Activated T-cell treated with anti-CD3 and anti-CD28 coated beads, Interleukin-2, amount 50 U/mL, for 72 hours (primary cell): ENCODE measurements at regions not wholly inside any gene's neighbourhood (a gene's known extent, or its start where the extent isn't known, plus 50 kb on each side); places are given as distances from the start of the nearest gene placed in this dataset.
"Not testable (repeated sequence)": the region's sequence is repeated elsewhere in the genome, so short reads cannot be mapped to it uniquely, and the experiment has no call there.

Source experiments
- ATAC-seq, 2 donors: fragments of 150-1000 bp; cut with Tn5 transposase; replicated peaks in 1 of 2; 2 replicates each; pipeline ENCODE4 v1.10.0; 2021; ENCODE audit warnings: moderate library complexity in 2 of 2, mild to moderate bottlenecking in 1 of 2
- DNase-seq, 2 donors: peaks; one replicate each; pipeline ENCODE4 v3.0.0; 2021 to 2022; ENCODE audit warnings: mixed read lengths in 1 of 2
- H3K27ac Mint-ChIP-seq: one replicate; pipeline ENCODE4 v1.8.0; 2022; ENCODE audit warnings: mild to moderate bottlenecking, moderate library complexity, mixed read lengths
- H3K27me3 Mint-ChIP-seq: one replicate; pipeline ENCODE4 v1.8.0; 2022; ENCODE audit warnings: low read depth, mixed read lengths
- H3K36me3 Mint-ChIP-seq, 2 donors: one replicate each; pipeline ENCODE4 v1.8.0; 2022; ENCODE audit warnings: mixed read lengths in 2 of 2, mild to moderate bottlenecking in 1 of 2; ENCODE audit not compliant: insufficient read depth in 2 of 2
- H3K4me1 Mint-ChIP-seq: one replicate; pipeline ENCODE4 v1.8.0; 2022; ENCODE audit warnings: low read depth, mixed read lengths
- H3K4me3 Mint-ChIP-seq, 2 donors: one replicate each; pipeline ENCODE4 v1.8.0; 2022; ENCODE audit warnings: mild to moderate bottlenecking in 2 of 2, mixed read lengths in 2 of 2, moderate library complexity in 2 of 2
- H3K9me3 Mint-ChIP-seq, 2 donors: one replicate each; pipeline ENCODE4 v1.8.0; 2022; ENCODE audit warnings: mixed read lengths in 2 of 2

- peaks cover 4% of the 10 kb centered on the region in 2 donors for H3K36me3 Mint-ChIP-seq
- no peaks in the 10 kb centered on the region for H3K27me3 Mint-ChIP-seq
- H3K27ac Mint-ChIP-seq = peak overlapping the region; percentile 39
Measured at GRCh38 chr2:176784633-176785200, 427.9 kb upstream of the HNRNPA3 start.

GRCh38 chr2:176789751-176790150, 422.8 kb upstream of the HNRNPA3 start:
- H3K4me1 Mint-ChIP-seq = no peaks in the 10 kb centered on the region
- no peak overlapping the region for H3K4me3 Mint-ChIP-seq
- H3K9me3 Mint-ChIP-seq = no peaks in the 10 kb centered on the region
- peaks cover 5% of the 10 kb centered on the region for H3K27me3 Mint-ChIP-seq
- H3K36me3 Mint-ChIP-seq = no peaks in the 10 kb centered on the region
- DNase-seq (no peak), ATAC-seq (no peak)
- H3K27ac Mint-ChIP-seq = no peak overlapping the region

More at GRCh38 chr2:176784633-176785200, 427.9 kb upstream of the HNRNPA3 start:
- H3K4me3 Mint-ChIP-seq = no peak overlapping the region
- peaks cover 7% of the 10 kb centered on the region for H3K4me1 Mint-ChIP-seq
- ATAC-seq (no peak), DNase-seq (no peak)
- H3K9me3 Mint-ChIP-seq = peaks cover 6 to 8% of the 10 kb centered on the region in 2 donors

- H3K36me3 Mint-ChIP-seq = no peaks in the 10 kb centered on the region
- H3K4me3 Mint-ChIP-seq = no peak overlapping the region
- ATAC-seq = no peak
- DNase-seq = no peak
- H3K4me1 Mint-ChIP-seq = no peaks in the 10 kb centered on the region
- H3K9me3 Mint-ChIP-seq = no peaks in the 10 kb centered on the region
- H3K27ac Mint-ChIP-seq = no peak overlapping the region
- peaks cover 10% of the 10 kb centered on the region for H3K27me3 Mint-ChIP-seq
Measured at GRCh38 chr2:176790468-176790867, 422.1 kb upstream of the HNRNPA3 start.

DNA sequence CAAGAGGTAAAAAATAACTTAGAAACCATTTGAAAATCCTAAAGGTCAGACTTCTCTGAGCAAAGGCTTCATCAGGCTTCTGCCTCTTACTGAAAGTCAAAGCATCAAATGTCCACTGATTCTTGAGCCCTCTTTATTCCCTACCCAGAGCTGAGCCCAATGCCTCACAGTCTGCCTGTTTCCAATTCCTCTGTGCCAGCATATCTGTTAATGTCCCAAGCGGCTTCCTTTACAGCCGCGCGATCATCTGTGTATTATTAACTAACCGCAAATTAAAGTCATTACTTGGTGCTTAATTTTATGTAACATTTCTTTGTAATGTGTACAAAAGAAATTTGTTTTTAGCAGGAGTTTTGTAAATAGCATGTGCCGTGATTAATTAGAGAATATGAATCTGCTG, 418.8 kb upstream of the HNRNPA3 start:
- Mint-ChIP-seq H3K4me1 (no peaks in the 10 kb centered on the region), H3K27me3 (peaks cover 20% of the 10 kb centered on the region), H3K27ac (no peak overlapping the region), H3K36me3 (no peaks in the 10 kb centered on the region), H3K4me3 (no peak overlapping the region), H3K9me3 (no peaks in the 10 kb centered on the region)
- no peak for DNase-seq
- no peak for ATAC-seq

DNA sequence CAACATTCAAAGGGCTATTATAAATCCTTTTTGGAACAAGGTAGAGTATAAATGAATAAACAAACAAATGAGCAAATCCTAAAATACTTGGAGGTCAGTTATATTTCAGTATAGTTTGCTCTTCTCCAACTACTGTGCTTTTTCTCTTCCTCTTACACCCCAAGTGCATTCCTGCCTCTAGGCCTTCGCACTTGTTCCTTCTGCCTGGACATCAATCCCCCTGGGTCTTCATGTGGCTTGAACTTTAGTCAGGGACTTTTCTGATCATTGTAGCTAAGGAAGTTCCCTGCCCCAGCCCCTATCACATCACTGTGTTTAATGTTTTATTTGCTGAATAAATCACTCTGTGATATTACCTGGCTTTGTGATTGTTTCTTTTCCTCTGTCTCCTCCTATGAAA, 418.2 kb upstream of the HNRNPA3 start:
- Mint-ChIP-seq H3K4me3 (no peak overlapping the region), H3K4me1 (no peaks in the 10 kb centered on the region), H3K9me3 (no peaks in the 10 kb centered on the region), H3K27me3 (peaks cover 20% of the 10 kb centered on the region), H3K36me3 (no peaks in the 10 kb centered on the region), H3K27ac (no peak overlapping the region)
- ATAC-seq = no peak
- no peak for DNase-seq

- no peaks in the 10 kb centered on the region for H3K36me3 Mint-ChIP-seq
- DNase-seq (no peak), ATAC-seq (no peak)
- H3K27ac Mint-ChIP-seq = no peak overlapping the region
- no peaks in the 10 kb centered on the region for H3K9me3 Mint-ChIP-seq
- H3K27me3 Mint-ChIP-seq = peaks cover 20% of the 10 kb centered on the region
- no peaks in the 10 kb centered on the region for H3K4me1 Mint-ChIP-seq
- no peak overlapping the region for H3K4me3 Mint-ChIP-seq
Measured at GRCh38 chr2:176795823-176796222, 416.8 kb upstream of the HNRNPA3 start.

GRCh38 chr2:176796677-176797076, 415.9 kb upstream of the HNRNPA3 start:
- not testable (repeated sequence) for DNase-seq, H3K4me3 Mint-ChIP-seq, H3K27ac Mint-ChIP-seq, H3K36me3 Mint-ChIP-seq, H3K4me1 Mint-ChIP-seq, ATAC-seq, H3K9me3 Mint-ChIP-seq
- H3K27me3 Mint-ChIP-seq = peaks cover 20% of the 10 kb centered on the region

DNA sequence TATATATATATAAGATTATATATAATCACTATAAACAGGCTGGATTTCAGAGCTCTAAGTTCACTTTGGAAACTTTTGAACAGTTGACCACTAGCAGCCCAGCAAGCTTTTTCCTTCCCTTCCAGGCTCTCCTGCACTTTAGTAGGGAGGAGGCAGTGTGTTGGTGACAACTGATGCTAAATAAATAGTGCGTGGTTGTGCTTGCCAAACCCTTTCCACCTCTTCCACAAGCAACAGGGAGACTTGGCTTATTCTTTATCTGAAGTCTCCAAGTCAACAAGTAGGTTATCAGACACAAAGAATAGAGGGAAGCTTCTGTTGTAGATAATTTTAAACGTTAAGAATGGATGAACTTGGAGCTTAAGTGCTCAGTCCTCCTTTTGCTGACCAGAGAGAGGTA, 408.2 kb upstream of the HNRNPA3 start:
- ATAC-seq (no peak), DNase-seq (no peak)
- Mint-ChIP-seq H3K4me1 (no peaks in the 10 kb centered on the region), H3K36me3 (no peaks in the 10 kb centered on the region), H3K27ac (no peak overlapping the region), H3K9me3 (peaks cover 0 to 1% of the 10 kb centered on the region in 2 donors), H3K4me3 (no peak overlapping the region), H3K27me3 (no peaks in the 10 kb centered on the region)

DNA sequence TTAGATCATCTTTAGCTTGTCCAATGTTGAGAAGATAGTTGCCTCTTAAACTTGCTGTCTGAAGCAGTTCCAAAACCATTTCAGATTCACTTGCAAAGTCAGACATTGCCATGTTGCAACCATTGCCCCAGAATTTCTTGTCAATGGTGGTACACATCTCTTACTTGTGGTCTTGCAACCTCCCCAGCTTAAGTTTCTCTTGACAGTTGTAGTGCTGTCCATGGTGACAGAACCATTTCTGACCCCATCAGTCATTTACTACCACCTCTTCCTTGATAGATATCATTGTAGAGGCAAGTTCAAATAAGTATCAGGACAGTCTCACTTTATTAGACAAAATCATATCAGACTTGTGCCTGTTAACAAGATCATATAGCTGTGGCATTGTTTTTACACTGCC, 407.2 kb upstream of the HNRNPA3 start:
- H3K27me3 Mint-ChIP-seq = no peaks in the 10 kb centered on the region
- no peak overlapping the region for H3K4me3 Mint-ChIP-seq
- H3K27ac Mint-ChIP-seq = no peak overlapping the region
- H3K4me1 Mint-ChIP-seq = no peaks in the 10 kb centered on the region
- DNase-seq (no peak), ATAC-seq (no peak)
- no peaks in the 10 kb centered on the region for H3K36me3 Mint-ChIP-seq
- peaks cover 0 to 1% of the 10 kb centered on the region in 2 donors for H3K9me3 Mint-ChIP-seq

DNA sequence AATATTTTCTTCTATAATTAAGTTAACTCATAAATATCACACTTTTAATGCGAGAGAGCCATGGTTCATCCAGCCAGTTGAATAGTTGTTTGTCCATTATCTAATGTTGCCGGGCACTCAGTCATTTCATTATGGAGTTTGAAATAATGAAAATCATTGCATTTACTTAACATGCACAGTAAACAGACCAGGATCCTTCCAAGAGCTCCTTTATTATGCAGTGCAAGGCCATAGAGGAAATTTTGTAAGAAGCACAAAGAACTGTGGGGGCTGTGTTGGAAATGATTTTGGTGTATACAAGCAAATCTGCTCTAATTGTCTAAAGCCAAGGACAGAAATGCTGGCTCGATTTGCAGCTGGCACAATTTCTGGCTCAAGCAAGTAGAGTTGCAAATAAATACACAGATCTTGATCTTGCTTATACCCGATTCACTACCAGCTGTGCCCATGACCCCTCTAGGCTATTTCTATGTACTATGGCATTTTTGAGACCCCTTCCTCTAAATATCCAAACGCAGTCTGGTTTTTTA, 400.3 kb upstream of the HNRNPA3 start:
- H3K27ac Mint-ChIP-seq = no peak overlapping the region
- no peak for DNase-seq
- ATAC-seq = no peak
- H3K36me3 Mint-ChIP-seq = no peaks in the 10 kb centered on the region
- no peaks in the 10 kb centered on the region for H3K27me3 Mint-ChIP-seq
- no peaks in the 10 kb centered on the region for H3K9me3 Mint-ChIP-seq
- peaks cover 20% of the 10 kb centered on the region for H3K4me1 Mint-ChIP-seq
- H3K4me3 Mint-ChIP-seq = no peak overlapping the region

- ATAC-seq = no peak
- H3K27ac Mint-ChIP-seq = no peak overlapping the region
- no peaks in the 10 kb centered on the region for H3K9me3 Mint-ChIP-seq
- no peak for DNase-seq
- H3K4me3 Mint-ChIP-seq = no peak overlapping the region
- peaks cover 21% of the 10 kb centered on the region for H3K4me1 Mint-ChIP-seq
- H3K27me3 Mint-ChIP-seq = no peaks in the 10 kb centered on the region
- no peaks in the 10 kb centered on the region for H3K36me3 Mint-ChIP-seq
Measured at GRCh38 chr2:176813156-176813555, 399.4 kb upstream of the HNRNPA3 start.

GRCh38 chr2:176813621-176814049, 399.0 kb upstream of the HNRNPA3 start:
- Mint-ChIP-seq H3K4me1 (peaks cover 21% of the 10 kb centered on the region), H3K9me3 (no peaks in the 10 kb centered on the region), H3K36me3 (no peaks in the 10 kb centered on the region), H3K4me3 (no peak overlapping the region), H3K27ac (no peak overlapping the region), H3K27me3 (no peaks in the 10 kb centered on the region)
- ATAC-seq (no peak), DNase-seq (no peak)

GRCh38 chr2:176814274-176814673, 398.3 kb upstream of the HNRNPA3 start:
- DNase-seq (no peak), ATAC-seq (no peak)
- no peaks in the 10 kb centered on the region for H3K36me3 Mint-ChIP-seq
- H3K27ac Mint-ChIP-seq = no peak overlapping the region
- no peak overlapping the region for H3K4me3 Mint-ChIP-seq
- H3K9me3 Mint-ChIP-seq = no peaks in the 10 kb centered on the region
- peaks cover 21% of the 10 kb centered on the region for H3K4me1 Mint-ChIP-seq
- no peaks in the 10 kb centered on the region for H3K27me3 Mint-ChIP-seq

- Mint-ChIP-seq H3K4me3 (peak overlapping the region in 1 of 2 donors; percentile 51), H3K27ac (peak overlapping the region; percentile 78), H3K27me3 (no peaks in the 10 kb centered on the region), H3K4me1 (peaks cover 21% of the 10 kb centered on the region), H3K36me3 (no peaks in the 10 kb centered on the region), H3K9me3 (no peaks in the 10 kb centered on the region)
- ATAC-seq (peak; percentile 31 to 36), DNase-seq (no peak)
Measured at GRCh38 chr2:176814740-176815367, 397.7 kb upstream of the HNRNPA3 start.
